HG03354 (cell line): ENCODE measurements at regions not wholly inside any gene's neighbourhood (a gene's known extent, or its start where the extent isn't known, plus 50 kb on each side); places are given as distances from the start of the nearest gene placed in this dataset.

ENCODE experiments used
- ATAC-seq: cut with Tn5 transposase; IDR thresholded peaks from one replicate; pipeline ENCODE4 v1.9.1; 2021; ENCODE audit warnings: mild to moderate bottlenecking; ENCODE audit not compliant: unreplicated experiment, poor library complexity, severe bottlenecking

DNA sequence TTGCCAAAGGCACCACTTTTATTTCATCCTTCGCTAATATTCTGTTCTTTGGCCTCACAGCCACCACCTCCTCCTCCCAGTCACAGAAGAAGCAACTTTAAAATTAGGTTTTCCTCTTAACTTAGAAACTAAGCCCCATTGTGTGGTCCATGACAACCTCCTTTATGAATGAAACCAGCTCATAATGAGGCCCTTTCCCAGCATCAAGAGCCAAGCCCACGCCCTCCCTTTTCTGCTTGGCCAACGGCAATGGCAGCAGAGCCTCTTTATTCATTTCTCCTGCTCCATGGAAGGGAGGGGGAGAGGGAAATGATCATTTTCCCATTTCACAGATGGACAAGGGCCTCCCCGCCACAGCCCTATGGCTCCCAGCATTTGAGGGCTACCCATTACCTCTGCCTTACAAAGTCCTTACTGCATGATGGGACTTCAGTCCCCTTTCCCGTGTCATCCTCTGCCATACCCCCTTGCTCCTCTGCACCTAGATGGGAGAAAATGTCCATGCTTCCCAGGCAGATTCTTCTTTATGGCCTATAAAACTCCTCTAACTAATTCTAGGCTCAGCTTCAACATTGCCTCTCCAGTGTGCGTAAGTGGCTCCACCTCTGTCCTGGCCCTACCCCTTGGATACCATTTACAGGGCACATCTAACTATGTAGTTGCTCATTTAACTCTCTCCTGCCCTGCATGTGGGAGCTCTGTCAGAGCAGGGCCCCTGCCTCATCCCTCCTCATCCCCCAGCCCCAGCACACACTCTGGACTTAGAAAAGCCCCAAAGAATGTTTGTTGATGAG is 475.5 kb downstream of the RPS24 start:
- no peak for ATAC-seq

DNA sequence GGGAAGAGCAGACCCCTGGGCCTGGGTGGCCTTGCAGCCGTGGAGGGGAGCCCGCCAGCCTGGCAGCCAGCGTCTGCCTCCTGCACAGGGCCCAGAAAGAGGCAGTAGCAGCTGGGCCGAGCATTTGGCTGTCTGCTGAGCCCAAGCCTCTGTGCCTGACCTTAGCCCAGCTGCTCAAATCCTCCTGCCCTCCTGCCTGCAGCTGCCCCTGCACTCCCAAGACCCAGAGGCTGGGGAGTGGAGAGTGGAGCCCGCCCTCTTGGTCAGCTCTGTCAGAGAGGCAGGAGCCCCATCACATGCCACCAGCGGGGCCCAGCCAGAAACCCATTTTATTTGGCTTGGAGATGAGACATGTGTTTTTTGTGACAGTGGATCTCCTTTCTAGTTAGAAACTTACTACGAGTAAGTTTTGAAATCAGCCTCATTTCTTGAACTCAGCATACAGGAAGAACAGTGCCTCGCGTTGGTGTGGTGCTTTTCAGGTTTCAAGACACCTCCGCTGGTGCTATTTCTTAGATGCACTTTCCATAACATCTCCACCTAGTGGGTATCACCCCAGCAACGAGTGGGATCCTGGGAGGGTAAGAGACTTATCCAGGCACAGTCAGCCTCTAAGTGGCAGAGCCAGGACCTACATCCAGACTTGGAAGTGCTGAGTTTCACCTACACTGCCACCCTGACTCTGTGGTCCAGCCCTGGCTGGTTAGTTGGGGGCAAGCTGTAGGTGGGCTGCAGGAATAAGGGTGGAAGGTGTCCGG is 477.1 kb downstream of the RPS24 start:
- no peak for ATAC-seq

DNA sequence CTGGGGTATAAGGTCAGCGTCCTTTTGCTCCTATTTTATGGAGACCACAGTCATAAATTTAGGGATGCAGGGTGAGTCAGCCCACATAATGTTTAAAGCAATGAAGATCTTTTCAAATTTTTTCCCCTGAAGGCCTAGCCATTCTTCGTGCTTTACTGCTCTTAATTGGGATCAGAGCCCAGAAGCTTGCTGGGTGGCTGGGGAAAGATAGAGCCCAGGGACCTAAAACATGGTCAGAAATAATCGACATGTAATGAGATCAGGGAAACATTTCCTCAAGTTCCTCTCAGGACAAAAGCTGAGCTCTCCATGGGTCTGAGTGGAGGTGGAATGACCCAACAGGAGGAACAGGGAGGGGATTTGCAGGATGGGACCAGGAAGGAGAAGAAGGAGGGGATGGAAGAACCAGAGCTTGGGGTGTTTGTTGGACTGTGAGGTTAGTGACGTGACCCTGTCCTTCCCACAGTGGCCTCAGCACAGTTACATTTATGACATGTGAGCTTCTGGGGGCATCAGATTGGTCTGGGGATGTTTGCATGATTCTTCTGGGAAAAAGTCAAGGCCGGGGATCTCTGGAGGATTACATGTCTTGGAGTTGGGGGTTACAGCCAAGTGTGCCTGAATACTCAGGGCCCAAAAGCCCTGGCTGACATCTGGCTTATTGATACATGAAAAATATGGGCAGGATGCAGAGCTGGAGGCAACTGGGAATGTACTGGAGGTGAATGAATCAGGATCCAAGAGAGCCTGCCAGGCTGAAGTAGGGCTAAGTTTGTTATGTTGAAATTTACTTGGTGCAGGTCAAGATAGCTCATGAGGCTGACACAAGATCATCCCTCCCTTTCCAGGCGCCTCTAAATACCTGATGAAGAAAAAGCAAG is 477.9 kb downstream of the RPS24 start:
- no peak for ATAC-seq

DNA sequence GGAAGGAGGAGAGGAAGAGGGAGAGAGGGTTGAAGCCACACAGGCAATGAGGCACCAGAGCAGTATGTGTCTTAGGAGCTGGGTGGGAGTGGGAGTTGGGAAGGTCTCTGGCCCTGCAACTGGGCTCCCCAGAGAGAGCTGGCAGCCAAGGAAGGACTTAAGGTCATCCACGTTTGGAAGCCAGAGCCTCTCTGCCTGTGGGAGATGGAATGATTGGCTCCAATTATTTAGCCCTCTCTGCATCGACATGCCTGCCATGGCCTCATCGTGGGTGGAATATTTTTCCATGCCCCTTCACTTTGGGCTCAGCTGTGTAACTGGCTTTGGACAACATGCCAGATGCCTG is 478.5 kb downstream of the RPS24 start:
- no peak for ATAC-seq

DNA sequence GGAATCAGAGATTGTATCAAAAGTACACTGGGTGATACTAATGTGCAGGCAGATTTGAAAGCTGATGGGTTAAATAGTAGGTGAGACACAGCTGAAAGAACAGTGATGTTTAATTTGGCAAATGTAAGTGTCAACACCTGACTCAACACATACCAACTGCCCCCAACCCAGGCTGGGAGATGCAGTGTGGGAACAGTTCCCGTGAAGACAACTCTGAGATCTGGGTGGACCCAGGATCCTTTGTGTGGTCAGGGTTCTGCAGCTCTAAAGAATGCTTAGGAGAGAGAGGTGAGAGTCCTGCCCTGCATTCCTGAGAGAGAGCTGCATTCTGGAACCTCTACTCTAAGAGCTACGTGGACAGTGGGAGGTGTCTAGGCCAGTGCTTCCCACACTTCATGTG is 479.7 kb downstream of the RPS24 start:
- ATAC-seq, result no peak

DNA sequence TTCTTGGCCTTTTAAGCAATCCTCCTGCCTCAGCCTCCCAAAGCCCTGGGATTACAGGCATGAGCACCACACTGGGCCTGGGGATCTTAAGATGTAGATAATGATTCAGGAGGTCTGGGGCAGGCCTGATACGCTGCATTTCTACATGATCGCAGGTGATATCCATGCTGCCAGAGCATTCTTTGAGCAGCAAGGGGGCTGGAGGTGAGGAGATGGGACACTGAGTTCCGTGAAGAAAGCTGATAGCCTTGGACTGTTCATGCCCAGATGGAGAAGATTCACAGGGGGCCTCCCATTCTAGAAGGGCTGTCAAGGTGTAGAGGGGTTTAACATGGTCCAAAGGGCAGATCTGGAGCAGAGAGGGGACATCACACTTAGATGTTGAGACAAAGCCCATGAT is 480.3 kb downstream of the RPS24 start:
- no peak for ATAC-seq

DNA sequence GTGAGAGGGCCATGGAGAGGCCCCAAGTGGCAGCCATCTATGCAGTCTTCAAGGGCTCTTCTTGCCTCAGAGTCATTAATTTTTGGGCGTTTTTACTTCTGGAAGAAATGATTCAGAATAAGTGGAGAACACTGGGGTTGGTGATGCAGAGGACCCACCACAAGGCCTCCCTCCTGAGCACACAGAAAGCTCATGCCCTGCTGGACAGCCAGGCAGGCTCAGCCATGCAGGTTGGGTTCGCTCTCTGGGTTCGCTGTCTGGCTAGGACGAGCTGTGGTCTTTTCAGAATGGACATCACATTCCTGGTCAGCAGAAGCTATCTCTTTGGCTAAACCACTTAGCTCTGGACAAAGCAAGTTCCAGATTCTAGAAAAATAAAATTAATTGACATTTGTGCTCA is 480.8 kb downstream of the RPS24 start:
- ATAC-seq, result no peak

DNA sequence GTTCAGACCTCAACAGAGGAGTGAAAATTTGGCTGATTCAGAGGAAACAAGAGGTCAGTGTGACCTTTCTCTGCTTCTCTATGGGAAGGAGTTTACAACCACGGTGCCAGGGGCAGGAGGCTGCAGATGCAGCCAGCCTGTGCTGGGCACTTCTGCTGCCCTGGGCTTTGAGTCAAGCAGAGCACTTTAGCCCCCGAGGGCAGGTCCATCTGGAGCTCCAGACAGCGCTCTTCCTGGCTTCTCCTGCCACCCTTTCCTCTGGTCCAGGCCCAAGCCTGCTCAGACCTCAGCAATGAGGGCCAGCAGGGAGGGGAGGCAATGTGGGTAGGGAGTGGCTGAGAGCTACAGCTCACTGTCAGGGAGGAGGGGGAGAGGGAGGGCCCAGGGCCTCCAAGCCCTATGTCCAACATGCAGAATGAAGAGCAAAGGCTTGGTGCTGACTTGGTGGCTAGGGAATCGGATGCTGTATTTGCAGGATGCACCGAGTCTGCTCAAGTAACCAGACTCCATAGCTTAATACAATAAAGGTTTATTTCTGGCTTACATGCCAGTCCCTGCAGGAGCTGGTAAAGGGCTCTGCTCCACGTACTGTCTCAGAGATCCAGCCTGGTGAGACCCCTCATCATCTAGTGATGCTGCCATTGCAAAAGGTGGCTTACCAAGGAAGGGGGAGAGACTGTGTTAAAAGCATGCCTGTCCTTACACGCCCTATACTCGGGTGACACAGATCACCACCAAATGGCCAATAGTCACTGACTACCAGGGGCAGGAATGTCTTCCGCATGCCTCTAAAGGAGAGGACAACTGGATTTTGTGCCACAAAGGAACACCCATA is 481.6 kb downstream of the RPS24 start:
- no peak for ATAC-seq

DNA sequence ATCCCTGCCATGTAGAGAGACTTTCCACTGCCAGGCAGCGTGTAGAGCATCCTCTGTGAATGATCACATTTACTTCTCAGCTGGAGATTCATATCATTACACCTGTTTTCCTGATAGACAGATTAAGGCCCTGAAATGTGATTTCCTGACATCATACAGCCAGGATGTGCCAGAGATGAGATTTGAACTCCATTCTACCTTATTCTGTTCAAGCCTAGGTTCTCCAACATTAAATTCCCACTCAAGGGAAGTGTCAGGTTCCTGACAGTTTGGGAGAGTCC is 482.1 kb downstream of the RPS24 start:
- no peak for ATAC-seq

DNA sequence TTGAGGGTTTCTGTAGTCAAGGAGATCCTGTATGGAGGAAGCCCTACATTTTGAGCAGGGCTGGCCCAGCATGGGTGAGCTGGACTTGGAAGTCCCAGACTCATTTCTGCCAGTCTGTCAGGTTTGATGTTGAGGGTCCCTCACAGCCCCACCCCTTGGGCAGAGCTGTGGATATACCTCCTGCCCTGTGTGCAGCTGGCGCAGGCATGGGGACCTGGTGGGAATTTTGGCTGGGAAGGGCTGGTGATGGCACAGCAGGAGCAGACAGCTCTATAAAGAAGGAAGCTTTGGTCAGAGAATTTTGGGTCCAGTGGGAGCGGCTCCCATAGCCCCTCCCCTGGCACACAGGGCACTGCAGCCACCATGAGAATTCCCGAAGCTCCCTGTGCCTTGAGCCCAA is 482.6 kb downstream of the RPS24 start:
- ATAC-seq, result no peak

DNA sequence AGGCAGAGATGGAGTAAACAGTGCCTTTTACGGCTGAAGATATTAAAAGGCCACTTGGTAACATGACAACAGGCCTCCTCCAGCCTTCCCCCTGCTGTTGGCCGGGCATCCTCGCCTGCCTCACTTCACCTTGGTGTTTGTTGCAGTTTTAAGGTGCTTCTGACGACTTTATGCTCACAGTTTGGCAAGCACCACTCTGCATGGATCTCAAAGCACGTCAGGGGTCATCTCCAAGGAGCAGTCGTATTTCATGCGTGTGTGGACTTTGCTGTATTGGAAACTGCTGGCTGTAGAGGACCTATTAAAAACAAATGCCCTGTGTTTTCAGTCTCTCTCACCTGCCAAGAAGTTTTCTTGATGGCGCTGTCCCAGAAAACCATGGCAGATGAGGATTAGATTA is 483.1 kb downstream of the RPS24 start:
- ATAC-seq, result no peak

DNA sequence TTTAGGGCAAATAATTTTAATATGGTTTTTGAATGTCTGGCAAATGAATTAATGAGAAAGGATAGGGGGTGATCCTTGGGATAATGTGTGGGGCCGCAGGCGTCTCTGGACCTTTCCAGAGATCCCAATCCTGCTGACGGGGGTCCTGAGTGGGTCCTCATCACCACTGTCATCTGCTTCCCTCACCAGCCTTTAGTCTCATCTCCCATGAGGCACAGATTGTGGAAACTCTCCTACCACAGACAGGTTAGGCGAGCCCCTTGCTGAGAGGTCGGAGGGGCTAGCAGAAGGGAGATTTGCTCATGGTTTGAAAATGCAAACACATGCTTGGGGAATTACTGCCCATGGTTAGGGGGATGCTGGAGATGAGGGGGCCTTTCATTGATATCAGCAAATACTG is 484.6 kb downstream of the RPS24 start:
- ATAC-seq, result no peak

DNA sequence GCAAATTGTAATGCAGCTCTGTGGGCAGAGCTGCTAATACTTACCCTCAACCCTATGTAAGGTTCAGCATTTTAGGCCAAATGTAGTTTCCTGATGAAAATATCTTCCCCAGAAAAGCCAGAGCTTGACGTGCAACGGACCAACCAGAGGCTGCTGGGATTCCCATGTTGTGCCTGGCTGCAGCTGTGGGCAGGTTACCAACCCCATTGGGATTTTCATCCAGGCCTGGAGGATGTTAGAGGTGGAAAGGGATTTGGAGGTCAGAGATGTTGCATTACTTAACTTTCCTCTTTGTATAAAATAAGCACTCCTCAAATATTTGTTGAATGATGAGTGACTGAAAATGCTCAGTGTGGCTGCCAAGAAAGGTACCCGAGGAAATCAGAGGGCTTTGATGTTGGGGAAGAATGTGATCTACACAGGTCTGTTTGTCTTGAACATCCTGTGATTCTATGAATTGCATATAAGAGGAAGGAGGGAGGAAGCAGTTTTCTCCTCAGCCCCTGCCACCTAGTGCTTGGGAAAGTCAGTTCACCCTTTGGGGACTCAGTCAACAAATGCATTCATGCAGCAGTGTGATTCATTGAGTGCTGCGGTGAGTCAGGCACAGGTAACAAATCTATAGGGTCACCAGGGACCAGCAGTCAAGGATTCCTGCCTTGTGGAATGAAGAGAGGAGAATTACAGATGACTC is 487.2 kb downstream of the RPS24 start:
- no peak for ATAC-seq

DNA sequence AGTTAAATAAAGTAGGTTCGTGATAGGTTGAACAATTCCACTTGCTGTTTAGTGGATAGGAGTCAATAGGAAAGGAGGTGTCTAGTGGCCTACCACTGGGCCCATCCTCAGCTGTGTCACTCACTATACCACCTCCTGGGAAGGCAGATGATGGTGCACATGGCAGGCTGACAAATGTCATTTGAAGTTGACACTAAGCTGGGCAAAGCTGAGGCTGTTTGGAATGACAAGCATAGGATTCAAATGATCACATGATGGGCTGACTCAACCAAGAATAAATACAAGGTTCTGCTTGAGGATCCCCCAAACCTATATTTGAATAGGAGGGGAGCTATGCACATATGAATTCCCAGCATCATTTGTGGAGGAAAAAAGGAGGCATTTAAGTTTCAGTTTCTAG is 489.8 kb downstream of the RPS24 start:
- no peak for ATAC-seq

DNA sequence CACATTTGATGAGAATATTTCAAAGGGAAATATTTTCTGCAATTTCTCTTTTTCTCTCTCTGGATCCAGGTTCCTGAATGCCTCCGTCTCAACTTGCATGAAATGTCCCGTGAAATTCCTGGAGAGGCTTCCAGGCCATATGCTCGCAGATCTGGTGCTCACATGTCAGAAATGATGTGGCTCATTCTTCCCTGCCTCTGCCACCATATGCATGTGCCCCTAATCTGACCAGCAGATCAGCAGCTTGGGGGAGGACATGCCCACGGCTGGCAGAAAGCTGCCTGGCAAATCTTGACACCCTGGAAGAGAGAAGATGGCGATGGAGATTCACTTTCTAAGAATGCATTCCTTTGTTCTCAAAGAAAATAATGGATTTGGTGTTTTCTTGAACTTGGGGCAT is 490.7 kb downstream of the RPS24 start:
- ATAC-seq, result no peak

DNA sequence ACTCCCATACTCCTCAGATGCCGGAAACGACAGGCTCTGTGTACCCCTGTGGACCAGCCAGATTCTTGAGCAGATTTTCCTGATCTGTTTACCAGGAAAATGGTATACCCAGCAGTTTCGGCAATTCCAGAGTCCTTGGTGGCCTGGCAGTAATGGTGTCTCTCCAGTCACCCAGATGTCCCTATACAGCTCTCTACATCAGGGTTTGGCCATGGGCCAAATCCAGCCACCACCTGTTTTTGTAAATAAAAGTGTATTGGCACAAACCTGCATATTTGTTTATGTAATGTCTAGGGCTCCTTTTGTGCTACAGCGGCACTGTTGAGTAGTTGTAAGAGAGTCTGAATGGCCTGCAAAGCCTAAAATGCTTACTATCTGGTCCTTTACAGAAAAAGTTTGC is 491.3 kb downstream of the RPS24 start:
- no peak for ATAC-seq

DNA sequence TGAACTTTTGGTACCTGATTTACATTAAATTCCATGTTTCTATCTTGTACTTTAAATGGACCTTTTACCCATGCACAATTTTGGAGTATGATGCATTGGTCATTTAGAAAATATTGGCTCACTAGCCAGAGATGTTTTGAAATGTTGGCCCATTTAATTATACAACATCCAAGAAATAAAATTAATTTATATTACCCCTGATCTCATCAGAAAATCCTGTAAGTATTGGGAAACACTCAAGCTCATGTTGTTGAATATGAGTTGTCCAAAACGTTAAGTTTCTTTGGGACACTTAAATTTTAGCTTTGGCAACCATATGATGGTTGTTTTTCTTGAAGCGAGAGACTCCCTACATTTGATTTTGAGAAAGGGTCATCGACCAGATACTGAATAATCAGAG is 492.7 kb downstream of the RPS24 start:
- ATAC-seq, result no peak

DNA sequence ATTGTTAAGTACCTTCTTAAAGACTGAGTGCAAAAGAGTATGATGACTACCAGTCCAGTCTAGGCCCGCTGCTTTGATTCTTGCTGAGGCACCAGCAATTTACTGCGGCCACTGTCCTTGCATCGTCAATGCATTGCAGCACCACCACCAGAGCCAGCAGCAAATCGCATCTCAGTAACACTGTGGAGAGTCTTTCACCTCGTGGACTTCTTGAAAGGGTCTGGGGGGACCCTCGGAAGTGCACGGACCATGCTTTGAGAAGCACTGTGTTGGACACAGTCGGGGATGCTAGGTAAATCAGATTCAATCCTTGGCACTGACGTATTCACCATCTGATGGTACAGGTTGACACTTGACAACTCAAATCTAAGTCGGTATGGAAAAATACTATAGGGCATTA is 493.6 kb downstream of the RPS24 start:
- no peak for ATAC-seq

DNA sequence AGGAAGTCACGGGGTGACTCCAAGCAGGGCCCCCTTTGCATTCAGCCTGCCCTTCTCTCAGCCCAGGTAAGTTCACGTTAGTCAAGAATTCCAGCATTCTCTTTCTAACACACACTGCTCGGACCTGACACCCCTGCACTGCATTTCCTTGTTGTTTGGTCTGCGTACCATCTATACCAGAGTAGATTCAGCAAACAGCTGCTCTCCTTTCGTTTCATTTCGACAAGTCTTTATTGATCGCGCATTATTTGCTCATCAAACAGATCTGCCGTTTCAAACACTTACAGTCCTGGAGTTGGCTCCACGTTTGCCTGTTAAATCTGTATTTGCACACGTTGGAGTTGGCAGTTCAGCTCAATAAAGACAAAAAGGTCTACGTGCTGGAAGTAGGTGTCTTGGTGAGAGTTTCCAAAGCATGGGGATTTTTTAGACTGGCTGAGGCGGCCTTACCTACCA is 495.1 kb downstream of the RPS24 start:
- no peak for ATAC-seq
